ENCODE measurements at regions not wholly inside any gene's neighbourhood (a gene's known extent, or its start where the extent isn't known, plus 50 kb on each side); places are given as distances from the start of the nearest gene placed in this dataset.

DNA sequence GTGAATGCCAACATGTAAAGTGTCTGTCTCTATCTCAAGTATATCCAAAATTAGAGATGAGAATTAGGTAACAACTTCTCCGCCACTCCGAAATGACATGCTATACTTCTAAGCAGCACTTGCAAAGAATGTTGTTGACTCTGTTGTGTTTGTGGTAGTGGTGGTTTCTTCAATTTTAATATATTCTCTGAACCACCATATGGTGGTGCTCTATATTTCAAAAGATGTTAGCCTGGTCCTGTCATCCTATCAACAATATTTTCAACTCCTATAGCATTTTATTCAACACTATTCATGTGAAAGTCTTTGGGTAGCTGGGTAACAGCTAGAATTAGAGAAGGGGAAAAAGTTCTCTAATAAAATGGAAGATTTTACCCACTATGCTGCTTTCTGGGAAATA is 1622.8 kb upstream of the IGFBP7 start (continued):
- TF ChIP-seq, protein P1, sequence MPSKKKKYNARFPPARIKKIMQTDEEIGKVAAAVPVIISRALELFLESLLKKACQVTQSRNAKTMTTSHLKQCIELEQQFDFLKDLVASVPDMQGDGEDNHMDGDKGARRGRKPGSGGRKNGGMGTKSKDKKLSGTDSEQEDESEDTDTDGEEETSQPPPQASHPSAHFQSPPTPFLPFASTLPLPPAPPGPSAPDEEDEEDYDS (CRISPR knock-in tag; IDR thresholded peaks at IDR 0.05), result no peak
- no peak for TF ChIP-seq DNMT3B (CRISPR knock-in tag; conservative IDR thresholded peaks at IDR 0.05)
- TF ChIP-seq, protein P2, sequence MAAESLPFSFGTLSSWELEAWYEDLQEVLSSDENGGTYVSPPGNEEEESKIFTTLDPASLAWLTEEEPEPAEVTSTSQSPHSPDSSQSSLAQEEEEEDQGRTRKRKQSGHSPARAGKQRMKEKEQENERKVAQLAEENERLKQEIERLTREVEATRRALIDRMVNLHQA (CRISPR knock-in tag; IDR thresholded peaks at IDR 0.05), result no peak

DNA sequence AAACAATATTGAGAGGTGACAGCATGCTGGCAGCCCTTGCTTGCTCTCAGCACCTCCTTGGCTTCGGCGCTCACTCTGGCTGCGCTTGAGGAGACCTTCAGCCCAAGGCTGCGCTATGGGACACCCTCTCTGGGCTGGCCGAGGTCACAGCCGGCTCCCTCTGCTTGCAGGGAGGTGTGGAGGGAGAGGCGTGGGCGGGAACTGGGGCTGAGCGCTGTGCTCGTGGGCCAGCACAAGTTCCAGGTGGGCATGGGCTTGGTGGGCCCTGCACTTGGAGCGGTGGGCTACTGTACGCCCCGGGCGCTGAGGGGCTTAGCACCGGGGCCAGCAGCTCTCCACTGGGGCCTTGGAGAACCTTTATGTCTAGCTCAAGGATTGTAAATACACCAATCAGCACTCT is 1613.8 kb upstream of the IGFBP7 start:
- ATAC-seq (no peak), DNase-seq (ENCODE audit: low spot score) (no peak), FAIRE-seq (no peak)
- Histone ChIP-seq H3K27ac (ENCODE audit: extremely low read length, insufficient read depth, low read length) (no peak overlapping the region), H3K9ac (ENCODE audit: insufficient read depth, low read depth, low read length) (no peak overlapping the region), H3K9me3 (ENCODE audit: low read length) (no peaks in the 10 kb centered on the region), H3K4me2 (ENCODE audit: low read depth, low read length) (no peak overlapping the region), H2AFZ (ENCODE audit: low read length) (no peak overlapping the region), H3K4me3 (replicated peaks in 1 of 3; ENCODE audit: insufficient read depth in 1 of 3, low read depth in 2 of 3, low read length in 3 of 3) (no peak overlapping the region), H3K27me3 (ENCODE audit: control insufficient read depth in 1 of 2, insufficient read depth in 2 of 2, low read length in 2 of 2) (no peaks in the 10 kb centered on the region), H4K20me1 (ENCODE audit: insufficient read depth, low read length) (no peaks in the 10 kb centered on the region), H3K36me3 (replicated peaks in 1 of 2; ENCODE audit: control insufficient read depth in 1 of 2, insufficient read depth in 2 of 2, low read length in 2 of 2) (no peaks in the 10 kb centered on the region), H3K79me2 (ENCODE audit: insufficient read depth, low read length) (no peaks in the 10 kb centered on the region), H3K4me1 (ENCODE audit: insufficient read depth, low read length) (no peaks in the 10 kb centered on the region)
- ChIA-PET CTCF (ENCODE audit: low intra/inter-chr PET ratio, low total read pairs) (no interaction called here), POLR2A (no interaction called here)
- TF ChIP-seq ETV5 (CRISPR knock-in tag; IDR thresholded peaks at IDR 0.05; ENCODE audit: borderline replicate concordance) (no peak), ZNF850 (CRISPR knock-in tag; conservative IDR thresholded peaks at IDR 0.05) (no peak), ZBTB38 (CRISPR knock-in tag; IDR thresholded peaks at IDR 0.05) (no peak), TCF7 (IDR thresholded peaks at IDR 0.05; ENCODE audit: low read depth) (no peak)
- WGBS (ENCODE audit: low lambda C conversion rate), result 50% methylated on average over 2 of the region's 15 CpGs
- BruUV-seq (replicated peaks), result no TSS peak
- intact Hi-C loops (cut with micrococcal nuclease; ENCODE audit: unreplicated experiment) (no loop called here), in situ Hi-C loops (cut with HindIII; ENCODE audit: extremely low pct_ligation_motif_present, low pct_unique_long_range_greater_than_20kb) (no loop called here)

DNA sequence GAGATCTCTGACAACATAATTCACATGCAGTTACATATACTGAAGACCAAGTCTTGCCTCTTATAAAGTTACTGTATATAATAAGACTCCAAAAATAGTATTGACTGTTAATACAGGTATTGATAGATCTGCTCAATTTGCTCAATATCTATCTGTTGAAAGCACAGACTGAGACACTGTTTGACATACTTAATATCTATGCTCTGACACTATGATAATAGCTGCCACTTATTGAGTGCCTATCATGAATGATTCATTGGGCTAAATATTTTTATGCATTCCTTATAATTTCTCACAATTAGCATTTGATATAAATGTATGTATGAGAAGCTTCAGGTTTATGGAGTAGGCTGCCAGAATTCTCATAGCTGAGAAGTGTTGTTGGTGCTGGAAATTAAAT is 1600.9 kb upstream of the IGFBP7 start:
- no peaks in the 10 kb centered on the region for H3K79me2 ChIP-seq (ENCODE audit: insufficient read depth, low read length)
- CTCF ChIA-PET (ENCODE audit: low intra/inter-chr PET ratio, low total read pairs), result no interaction called here
- ATAC-seq (no peak), FAIRE-seq (no peak), DNase-seq (ENCODE audit: low spot score) (no peak)
- no peak overlapping the region for H3K9ac ChIP-seq (ENCODE audit: insufficient read depth, low read depth, low read length)
- H4K20me1 ChIP-seq (ENCODE audit: insufficient read depth, low read length), result no peaks in the 10 kb centered on the region
- H3K9me3 ChIP-seq (ENCODE audit: low read length), result peaks cover 27% of the 10 kb centered on the region; the same call in 1 of the 2 replicates
- no TSS peak for BruUV-seq (replicated peaks)
- POLR2A ChIA-PET, result no interaction called here
- no peaks in the 10 kb centered on the region for H3K4me1 ChIP-seq (ENCODE audit: insufficient read depth, low read length)
- H3K27me3 ChIP-seq (ENCODE audit: control insufficient read depth in 1 of 2, insufficient read depth in 2 of 2, low read length in 2 of 2), result no peaks in the 10 kb centered on the region
- intact Hi-C loops (cut with micrococcal nuclease; ENCODE audit: unreplicated experiment) (no loop called here), in situ Hi-C loops (cut with HindIII; ENCODE audit: extremely low pct_ligation_motif_present, low pct_unique_long_range_greater_than_20kb) (no loop called here)
- H3K36me3 ChIP-seq (replicated peaks in 1 of 2; ENCODE audit: control insufficient read depth in 1 of 2, insufficient read depth in 2 of 2, low read length in 2 of 2), result no peaks in the 10 kb centered on the region
- H3K4me2 ChIP-seq (ENCODE audit: low read depth, low read length), result no peak overlapping the region
- H3K27ac ChIP-seq (ENCODE audit: extremely low read length, insufficient read depth, low read length), result no peak overlapping the region
- no peak overlapping the region for H3K4me3 ChIP-seq (replicated peaks in 1 of 3; ENCODE audit: insufficient read depth in 1 of 3, low read depth in 2 of 3, low read length in 3 of 3)
- H2AFZ ChIP-seq (ENCODE audit: low read length), result no peak overlapping the region
- TF ChIP-seq HNRNPLL (IDR thresholded peaks at IDR 0.05; ENCODE audit: low read depth, low read length, poor library complexity, severe bottlenecking), result no peak
- TF ChIP-seq HNRNPL (IDR thresholded peaks at IDR 0.05; ENCODE audit: low read depth, low read length), result no peak
- no peak for TF ChIP-seq HOXA7 (CRISPR knock-in tag; IDR thresholded peaks at IDR 0.05)
- no peak for TF ChIP-seq ZNF773 (CRISPR knock-in tag; IDR thresholded peaks at IDR 0.05; ENCODE audit: borderline replicate concordance)
- TF ChIP-seq CHCHD3 (CRISPR knock-in tag; IDR thresholded peaks at IDR 0.05), result no peak
- TF ChIP-seq HDAC2 (CRISPR knock-in tag; IDR thresholded peaks at IDR 0.05), result no peak
- TF ChIP-seq GLI4 (CRISPR knock-in tag; IDR thresholded peaks at IDR 0.05; ENCODE audit: borderline replicate concordance), result no peak
- no peak for TF ChIP-seq ZNF782 (CRISPR knock-in tag; IDR thresholded peaks at IDR 0.05; ENCODE audit: borderline replicate concordance)
- TF ChIP-seq DNMT1 (CRISPR knock-in tag; IDR thresholded peaks at IDR 0.05), result no peak

Data from HepG2 (cell line).